PC-9 (cell line): ENCODE measurements at regions not wholly inside any gene's neighbourhood (a gene's known extent, or its start where the extent isn't known, plus 50 kb on each side); places are given as distances from the start of the nearest gene placed in this dataset.

Experiments used
- CTCF ChIP-seq: fragments of 200-600 bp; sonication (generic); conservative IDR thresholded peaks from 2 replicates; pipeline ENCODE4 v1.6.1; 2017; ENCODE audit warnings: mixed run types, antibody characterized with exemption, mild to moderate bottlenecking, moderate library complexity
- EZH2 ChIP-seq: fragments of 200-600 bp; sonication (generic); IDR thresholded peaks from 2 replicates; pipeline ENCODE4 v1.8.0; 2017; ENCODE audit warnings: antibody characterized with exemption, low read depth

- no peak for TF ChIP-seq CTCF
- no peak for TF ChIP-seq EZH2
Measured at GRCh38 chr11:104819603-104820002, 78.7 kb downstream of the CASP12 start.
